OCI-LY7 (cell line): ENCODE measurements at regions not wholly inside any gene's neighbourhood (a gene's known extent, or its start where the extent isn't known, plus 50 kb on each side); places are given as distances from the start of the nearest gene placed in this dataset.
"Not testable (repeated sequence)": the region's sequence is repeated elsewhere in the genome, so short reads cannot be mapped to it uniquely, and the experiment has no call there.

ENCODE experiments used
- BruUV-seq: library from RNA; stranded (reverse); fragments of 400-500 nt; replicated peaks from 2 replicates; lab custom pipeline; 2021; lab: Mats Ljungman, UMichigan
- CTCF ChIA-PET: fragments of 300-600 bp; sonication (Branson Sonifier 250); formaldehyde crosslinking; loops from one replicate; lab custom pipeline; 2022; ENCODE audit warnings: antibody characterized with exemption; ENCODE audit not compliant: unreplicated experiment; lab: Charles Lee
- POLR2A ChIA-PET: fragments of 300-600 bp; sonication (Branson Sonifier 250); formaldehyde crosslinking; loops from one replicate; lab custom pipeline; 2022; ENCODE audit warnings: antibody characterized with exemption; lab: Charles Lee
- DNase-seq: peaks from one replicate; pipeline ENCODE4 v3.0.0-alpha.2; 2015; ENCODE audit warnings: low spot score
- H2AFZ ChIP-seq: fragments of 200-600 bp; sonication (generic), shearing (Covaris generic); 2 replicates; pipeline ENCODE4 v1.6.1; 2014; ENCODE audit warnings: mild to moderate bottlenecking, antibody characterized with exemption, low read length, moderate library complexity
- H3K27ac ChIP-seq: fragments of 200-600 bp; sonication (generic); 2 replicates; pipeline ENCODE4 v1.5.1; 2014; ENCODE audit warnings: mixed run types, low read depth, mild to moderate bottlenecking, moderate library complexity, low read length, inconsistent platforms; ENCODE audit not compliant: poor library complexity, severe bottlenecking
- H3K36me3 ChIP-seq: fragments of 200-600 bp; sonication (generic); 2 replicates; pipeline ENCODE4 v1.6.1; 2014; ENCODE audit warnings: mild to moderate bottlenecking, antibody characterized with exemption, low read length, moderate library complexity, mixed read lengths; ENCODE audit not compliant: insufficient read depth
- H3K4me1 ChIP-seq: fragments of 200-600 bp; sonication (generic); 2 replicates; pipeline ENCODE4 v1.5.1; 2014; ENCODE audit warnings: mild to moderate bottlenecking, low read length; ENCODE audit not compliant: insufficient read depth, poor library complexity, severe bottlenecking
- H3K4me2 ChIP-seq: fragments of 200-600 bp; sonication (generic); 2 replicates; pipeline ENCODE4 v1.6.1; 2014; ENCODE audit warnings: mild to moderate bottlenecking, low read length
- H3K4me3 ChIP-seq: fragments of 200-600 bp; sonication (generic); 2 replicates; pipeline ENCODE4 v1.5.1; 2014; ENCODE audit warnings: mild to moderate bottlenecking, low read depth, low read length; ENCODE audit not compliant: poor library complexity, severe bottlenecking
- H3K79me2 ChIP-seq: fragments of 200-600 bp; sonication (generic); 2 replicates; pipeline ENCODE4 v1.6.1; 2016; ENCODE audit warnings: low read depth, mild to moderate bottlenecking, low read length, moderate library complexity, mixed read lengths; ENCODE audit not compliant: insufficient read depth
- H3K9me2 ChIP-seq: fragments of 200-600 bp; sonication (generic); 2 replicates; pipeline ENCODE4 v1.6.1; 2016; ENCODE audit warnings: mild to moderate bottlenecking, low read length, mixed read lengths; ENCODE audit not compliant: insufficient read depth
- H3K9me3 ChIP-seq: fragments of 200-600 bp; sonication (generic); 2 replicates; pipeline ENCODE4 v1.6.1; 2014; ENCODE audit warnings: mild to moderate bottlenecking, mixed run types, low read length, mixed read lengths
- H4K20me1 ChIP-seq: fragments of 200-600 bp; sonication (generic); 2 replicates; pipeline ENCODE4 v1.6.1; 2014; ENCODE audit warnings: mild to moderate bottlenecking, antibody characterized with exemption, low read length, moderate library complexity, mixed read lengths; ENCODE audit not compliant: insufficient read depth
- CTCF ChIP-seq: fragments of 200-600 bp; sonication (generic); conservative IDR thresholded peaks from 2 replicates; pipeline ENCODE4 v1.5.1; 2014; ENCODE audit warnings: mild to moderate bottlenecking, antibody characterized with exemption, low read length, moderate library complexity, mixed read lengths
- EZH2phosphoT487 ChIP-seq: fragments of 200-600 bp; sonication (generic); IDR thresholded peaks from 2 replicates; pipeline ENCODE4 v1.6.1; 2018; ENCODE audit warnings: low read depth, borderline replicate concordance, mild to moderate bottlenecking, mixed run types, antibody characterized with exemption, low read length, moderate library complexity, mixed read lengths
- intact Hi-C: fragments of 100-400 bp; cut with micrococcal nuclease; formaldehyde crosslinking; loops from one replicate; pipeline ENCODE4 v1.10.0; 2022; ENCODE audit not compliant: unreplicated experiment

- no peaks in the 10 kb centered on the region for H3K36me3 ChIP-seq
- TF ChIP-seq CTCF (no peak), EZH2phosphoT487 (no peak)
- ChIA-PET POLR2A (no interaction called here), CTCF (no interaction called here)
- H3K4me1 ChIP-seq: peaks cover 8% of the 10 kb centered on the region
- DNase-seq: peak; percentile 28
- no peaks in the 10 kb centered on the region for H3K79me2 ChIP-seq
- no peaks in the 10 kb centered on the region for H4K20me1 ChIP-seq
- no peak overlapping the region for H3K4me3 ChIP-seq
- no TSS peak for BruUV-seq
- H3K9me3 ChIP-seq: no peaks in the 10 kb centered on the region
- H3K4me2 ChIP-seq: peak overlapping the region; percentile 24
- no peaks in the 10 kb centered on the region for H3K9me2 ChIP-seq
- H3K27ac ChIP-seq: no peak overlapping the region
- no peak overlapping the region for H2AFZ ChIP-seq
- intact Hi-C loops: no loop called here
Observed at GRCh38 chr4:75391489-75392166, 122.6 kb downstream of the RCHY1 start.

- BruUV-seq, H3K9me3 ChIP-seq, intact Hi-C loops, H3K27ac ChIP-seq, H3K9me2 ChIP-seq, H2AFZ ChIP-seq, H3K4me1 ChIP-seq, H4K20me1 ChIP-seq, H3K4me2 ChIP-seq, H3K4me3 ChIP-seq, CTCF ChIA-PET, H3K79me2 ChIP-seq, DNase-seq, H3K36me3 ChIP-seq: not testable (repeated sequence)
- POLR2A ChIA-PET: interaction anchor here (0.6 kb wide), 1 partner anchor 276 kb away, joined by 3 read pairs; no protein-coding TSS in a partner anchor
Observed at GRCh38 chr4:75386426-75386825, 127.8 kb downstream of the RCHY1 start.

DNA sequence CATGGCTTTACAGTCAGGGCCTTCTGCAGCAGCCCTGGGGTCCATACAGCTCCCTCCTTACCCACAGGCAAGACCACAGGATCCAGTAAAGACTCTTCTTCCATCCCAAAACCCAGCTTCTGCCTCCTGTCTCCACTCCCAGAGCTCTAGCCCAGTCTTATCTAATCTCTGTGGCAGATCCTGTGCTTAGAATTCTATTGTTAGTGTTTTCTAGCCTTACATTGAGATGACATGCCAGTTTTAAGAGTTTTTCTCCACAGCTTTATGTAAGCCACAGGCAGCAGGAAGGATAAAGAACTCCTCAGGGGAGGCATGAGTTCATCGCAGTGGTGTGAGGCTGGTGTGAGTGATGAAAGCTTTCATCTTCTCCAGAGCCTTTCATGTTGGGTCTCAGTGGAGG is 129.1 kb downstream of the RCHY1 start:
- Histone ChIP-seq H3K9me3 (no peaks in the 10 kb centered on the region), H3K4me3 (no peak overlapping the region), H3K4me2 (no peak overlapping the region), H3K9me2 (no peaks in the 10 kb centered on the region), H4K20me1 (no peaks in the 10 kb centered on the region), H3K36me3 (no peaks in the 10 kb centered on the region), H3K79me2 (no peaks in the 10 kb centered on the region), H3K27ac (no peak overlapping the region), H2AFZ (no peak overlapping the region), H3K4me1 (no peaks in the 10 kb centered on the region)
- no peak for DNase-seq
- POLR2A ChIA-PET: no interaction called here
- intact Hi-C loops: no loop called here
- CTCF ChIA-PET: no interaction called here
- no TSS peak for BruUV-seq
- no peak for TF ChIP-seq EZH2phosphoT487
- TF ChIP-seq CTCF: no peak
